Astrocyte of the cerebellum (primary cell): ENCODE measurements at regions not wholly inside any gene's neighbourhood (a gene's known extent, or its start where the extent isn't known, plus 50 kb on each side); places are given as distances from the start of the nearest gene placed in this dataset.

Experiments used
- DNase-seq: peaks from one replicate; pipeline ENCODE4 v3.0.0-alpha.2; 2011; ENCODE audit warnings: low read depth
- H3K4me3 ChIP-seq: 2 replicates; pipeline ENCODE4 v1.5.1; 2011; ENCODE audit warnings: mild to moderate bottlenecking, low read depth, low read length, moderate library complexity
- CTCF ChIP-seq: IDR thresholded peaks from 2 replicates; pipeline ENCODE4 v1.5.1; 2012; ENCODE audit warnings: low read length, low read depth, moderate library complexity, mild to moderate bottlenecking; ENCODE audit errors: missing control alignments
- in situ Hi-C: cut with HindIII; loops from 2 replicates; pipeline ENCODE4 v1.10.0; 2017; ENCODE audit warnings: low sequenced_read_pairs

- H3K4me3 ChIP-seq = no peak overlapping the region
- TF ChIP-seq CTCF = no peak
- in situ Hi-C loops = loop anchor here (25.0 kb wide), 1 partner anchor 102 kb away; no protein-coding TSS in a partner anchor
- no peak for DNase-seq
Measured at GRCh38 chr22:22039286-22040074, 56.9 kb upstream of the TOP3B start.

- no peak overlapping the region for H3K4me3 ChIP-seq
- DNase-seq = no peak
- in situ Hi-C loops = loop anchor here (25.0 kb wide), 1 partner anchor 101 kb away; no protein-coding TSS in a partner anchor
- TF ChIP-seq CTCF = no peak
Measured at GRCh38 chr22:22038178-22038880, 55.7 kb upstream of the TOP3B start.

GRCh38 chr22:22037740-22038139 lies 55.2 kb upstream of the TOP3B start:
- in situ Hi-C loops = loop anchor here (25.0 kb wide), 1 partner anchor 100 kb away; no protein-coding TSS in a partner anchor
- H3K4me3 ChIP-seq = no peak overlapping the region
- DNase-seq = no peak
- no peak for TF ChIP-seq CTCF

- no peak for TF ChIP-seq CTCF
- DNase-seq = no peak
- in situ Hi-C loops = loop anchor here (25.0 kb wide), 1 partner anchor 100 kb away; no protein-coding TSS in a partner anchor
- no peak overlapping the region for H3K4me3 ChIP-seq
Measured at GRCh38 chr22:22037229-22037628, 54.6 kb upstream of the TOP3B start.

GRCh38 chr22:22036588-22036987 lies 54.0 kb upstream of the TOP3B start:
- no peak for DNase-seq
- TF ChIP-seq CTCF = no peak
- in situ Hi-C loops = loop anchor here (25.0 kb wide), 1 partner anchor 99 kb away; no protein-coding TSS in a partner anchor
- no peak overlapping the region for H3K4me3 ChIP-seq

- no peak for DNase-seq
- no peak for TF ChIP-seq CTCF
- in situ Hi-C loops = loop anchor here (25.0 kb wide), 1 partner anchor 99 kb away; no protein-coding TSS in a partner anchor
- H3K4me3 ChIP-seq = no peak overlapping the region
Measured at GRCh38 chr22:22035771-22036314, 53.3 kb upstream of the TOP3B start.
